ENCODE measurements at regions not wholly inside any gene's neighbourhood (a gene's known extent, or its start where the extent isn't known, plus 50 kb on each side); places are given as distances from the start of the nearest gene placed in this dataset.

DNA sequence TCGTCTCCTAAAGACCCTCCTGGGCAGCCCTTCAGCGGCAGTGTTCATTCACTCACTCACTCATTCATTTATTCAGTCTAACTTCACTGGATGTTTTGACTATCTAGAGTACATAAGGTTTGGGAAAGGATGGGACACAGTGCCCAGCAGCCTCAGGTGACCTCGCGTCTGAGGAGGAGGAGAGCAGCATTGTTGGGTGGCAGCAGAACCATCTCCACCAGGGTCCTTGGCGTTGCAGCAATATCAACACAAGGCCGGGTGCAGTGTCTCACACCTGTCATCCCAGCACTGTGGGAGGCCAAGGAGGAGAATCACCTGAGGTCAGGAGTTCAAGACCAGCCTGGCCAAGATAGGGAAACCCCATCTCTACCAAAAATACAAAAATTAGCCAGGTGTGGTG, 408.0 kb downstream of the BRD1 start:
- Histone ChIP-seq H3K4me1 (ENCODE audit: insufficient read depth, poor library complexity, severe bottlenecking) (no peaks in the 10 kb centered on the region), H3K27me3 (ENCODE audit: insufficient read depth, poor library complexity, severe bottlenecking) (no peaks in the 10 kb centered on the region)
- ATAC-seq (ENCODE audit: low read depth) = no peak

DNA sequence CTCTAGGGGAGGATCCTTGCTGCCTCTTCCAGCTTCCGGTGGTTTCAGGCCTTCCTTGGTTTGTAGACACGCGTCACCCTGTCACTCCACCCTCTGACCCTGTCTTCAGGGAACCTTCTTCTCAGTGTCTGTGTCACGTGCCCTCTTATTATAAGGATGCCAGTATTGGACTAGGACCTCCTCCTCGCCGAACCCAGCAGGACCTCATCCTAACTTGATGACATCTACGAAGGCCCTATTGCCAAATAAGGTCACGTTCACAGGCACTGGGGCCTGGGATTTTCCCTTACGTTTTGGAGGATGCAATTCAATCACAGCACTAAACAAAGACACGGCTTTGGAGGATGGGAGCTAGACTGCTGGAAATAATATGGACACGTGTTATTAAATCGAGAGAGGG, 408.7 kb downstream of the BRD1 start:
- no peak for ATAC-seq (ENCODE audit: low read depth)
- no peak overlapping the region for H3K4me3 ChIP-seq (ENCODE audit: severe bottlenecking)

More for the DNA sequence above, 408.0 kb downstream of the BRD1 start:
- Histone ChIP-seq H3K9me3 (ENCODE audit: severe bottlenecking) (no peaks in the 10 kb centered on the region), H3K4me3 (ENCODE audit: severe bottlenecking) (no peak overlapping the region), H3K27ac (ENCODE audit: poor library complexity, severe bottlenecking) (no peak overlapping the region), H3K36me3 (ENCODE audit: low read depth) (no peaks in the 10 kb centered on the region)
- DNase-seq (ENCODE audit: low spot score) = no peak
- TF ChIP-seq, protein P1, sequence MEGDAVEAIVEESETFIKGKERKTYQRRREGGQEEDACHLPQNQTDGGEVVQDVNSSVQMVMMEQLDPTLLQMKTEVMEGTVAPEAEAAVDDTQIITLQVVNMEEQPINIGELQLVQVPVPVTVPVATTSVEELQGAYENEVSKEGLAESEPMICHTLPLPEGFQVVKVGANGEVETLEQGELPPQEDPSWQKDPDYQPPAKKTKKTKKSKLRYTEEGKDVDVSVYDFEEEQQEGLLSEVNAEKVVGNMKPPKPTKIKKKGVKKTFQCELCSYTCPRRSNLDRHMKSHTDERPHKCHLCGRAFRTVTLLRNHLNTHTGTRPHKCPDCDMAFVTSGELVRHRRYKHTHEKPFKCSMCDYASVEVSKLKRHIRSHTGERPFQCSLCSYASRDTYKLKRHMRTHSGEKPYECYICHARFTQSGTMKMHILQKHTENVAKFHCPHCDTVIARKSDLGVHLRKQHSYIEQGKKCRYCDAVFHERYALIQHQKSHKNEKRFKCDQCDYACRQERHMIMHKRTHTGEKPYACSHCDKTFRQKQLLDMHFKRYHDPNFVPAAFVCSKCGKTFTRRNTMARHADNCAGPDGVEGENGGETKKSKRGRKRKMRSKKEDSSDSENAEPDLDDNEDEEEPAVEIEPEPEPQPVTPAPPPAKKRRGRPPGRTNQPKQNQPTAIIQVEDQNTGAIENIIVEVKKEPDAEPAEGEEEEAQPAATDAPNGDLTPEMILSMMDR (IDR thresholded peaks at IDR 0.05; ENCODE audit: poor library complexity, severe bottlenecking) = no peak

DNA sequence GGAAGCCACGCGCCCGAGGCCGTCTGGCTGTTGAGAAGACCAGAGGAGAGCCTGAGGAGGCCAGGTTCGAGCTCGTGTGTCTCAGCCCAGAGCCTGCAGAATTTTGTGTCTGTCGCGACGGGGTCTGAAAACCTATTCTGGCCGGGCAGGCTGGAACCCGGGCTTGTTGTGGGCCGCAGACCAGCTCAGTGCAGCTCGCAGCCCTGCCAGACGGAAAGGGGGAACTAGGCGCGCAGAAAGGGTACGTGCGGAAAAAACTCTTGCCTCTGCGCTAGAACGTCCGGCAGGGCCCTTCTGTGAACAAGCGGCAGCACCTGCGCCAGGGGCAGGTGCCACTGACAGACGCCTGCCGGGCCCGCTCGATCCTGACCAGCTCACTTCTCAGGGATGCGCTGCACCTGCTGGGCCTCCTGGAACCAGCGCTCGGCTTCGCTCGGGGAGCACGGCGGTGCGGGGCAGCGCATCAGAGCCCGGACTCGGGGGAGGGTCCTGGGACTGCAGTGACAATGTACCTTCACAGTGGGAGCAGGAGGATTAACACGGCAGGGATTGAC, 409.3 kb downstream of the BRD1 start:
- H3K9me3 ChIP-seq (ENCODE audit: severe bottlenecking) = no peaks in the 10 kb centered on the region
- DNase-seq (ENCODE audit: low spot score) (no peak), ATAC-seq (ENCODE audit: low read depth) (no peak)
- H3K27ac ChIP-seq (ENCODE audit: poor library complexity, severe bottlenecking) = no peak overlapping the region
- TF ChIP-seq, protein P1 (IDR thresholded peaks at IDR 0.05; ENCODE audit: poor library complexity, severe bottlenecking) = no peak
- H3K27me3 ChIP-seq (ENCODE audit: insufficient read depth, poor library complexity, severe bottlenecking) = no peaks in the 10 kb centered on the region
- no peak overlapping the region for H3K4me3 ChIP-seq (ENCODE audit: severe bottlenecking)
- H3K36me3 ChIP-seq (ENCODE audit: low read depth) = no peaks in the 10 kb centered on the region
- H3K4me1 ChIP-seq (ENCODE audit: insufficient read depth, poor library complexity, severe bottlenecking) = no peaks in the 10 kb centered on the region

More for the DNA sequence above, 408.7 kb downstream of the BRD1 start:
- TF ChIP-seq, protein P1 (IDR thresholded peaks at IDR 0.05; ENCODE audit: poor library complexity, severe bottlenecking) = no peak
- H3K4me1 ChIP-seq (ENCODE audit: insufficient read depth, poor library complexity, severe bottlenecking) = no peaks in the 10 kb centered on the region
- no peaks in the 10 kb centered on the region for H3K27me3 ChIP-seq (ENCODE audit: insufficient read depth, poor library complexity, severe bottlenecking)
- DNase-seq (ENCODE audit: low spot score) = no peak
- H3K27ac ChIP-seq (ENCODE audit: poor library complexity, severe bottlenecking) = no peak overlapping the region
- no peaks in the 10 kb centered on the region for H3K36me3 ChIP-seq (ENCODE audit: low read depth)
- no peaks in the 10 kb centered on the region for H3K9me3 ChIP-seq (ENCODE audit: severe bottlenecking)

DNA sequence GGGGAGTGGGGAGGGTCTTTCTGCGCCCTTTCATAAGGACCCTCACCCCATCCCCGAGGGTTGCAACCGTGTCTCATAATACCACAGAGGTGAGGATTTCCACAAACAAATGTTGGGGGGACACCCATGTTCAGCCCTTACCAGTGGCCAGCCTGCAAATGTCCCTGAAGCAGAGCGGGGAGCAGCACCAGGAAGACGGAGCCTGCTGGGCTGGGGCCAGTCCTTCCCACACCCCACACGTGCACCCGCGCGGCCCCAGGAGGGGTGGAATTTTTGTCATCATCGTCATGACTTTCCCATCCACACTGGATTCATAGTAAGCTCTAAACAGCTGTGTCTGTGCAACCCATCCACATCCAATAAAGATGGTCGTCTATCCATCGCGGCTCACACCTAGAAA, 409.8 kb downstream of the BRD1 start:
- no peak for DNase-seq (ENCODE audit: low spot score)
- Histone ChIP-seq H3K27ac (ENCODE audit: poor library complexity, severe bottlenecking) (no peak overlapping the region), H3K36me3 (ENCODE audit: low read depth) (no peaks in the 10 kb centered on the region), H3K27me3 (ENCODE audit: insufficient read depth, poor library complexity, severe bottlenecking) (no peaks in the 10 kb centered on the region), H3K9me3 (ENCODE audit: severe bottlenecking) (no peaks in the 10 kb centered on the region), H3K4me3 (ENCODE audit: severe bottlenecking) (no peak overlapping the region), H3K4me1 (ENCODE audit: insufficient read depth, poor library complexity, severe bottlenecking) (no peaks in the 10 kb centered on the region)
- TF ChIP-seq, protein P1 (IDR thresholded peaks at IDR 0.05; ENCODE audit: poor library complexity, severe bottlenecking) = no peak
- ATAC-seq (ENCODE audit: low read depth) = no peak

DNA sequence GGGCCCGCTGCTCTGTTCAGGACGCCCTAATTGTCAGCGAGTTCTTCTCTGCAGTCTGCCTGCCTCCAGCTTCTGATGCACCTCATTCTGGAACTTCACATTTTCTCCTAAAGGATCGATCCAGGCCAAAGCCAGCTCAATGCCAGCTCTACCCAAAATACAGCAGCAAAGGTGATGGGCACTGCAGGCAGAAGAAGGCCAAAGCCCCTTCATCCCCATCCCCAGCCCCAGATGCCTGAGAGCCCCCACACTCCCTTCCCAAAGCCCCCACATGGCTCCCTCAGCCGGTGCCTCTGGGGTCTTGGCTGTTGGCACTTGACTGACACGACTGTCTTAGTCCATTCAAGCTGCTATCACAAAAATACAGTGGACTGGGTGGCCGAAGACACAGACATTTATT, 410.3 kb downstream of the BRD1 start:
- H3K4me3 ChIP-seq (ENCODE audit: severe bottlenecking) = no peak overlapping the region
- H3K4me1 ChIP-seq (ENCODE audit: insufficient read depth, poor library complexity, severe bottlenecking) = no peaks in the 10 kb centered on the region
- DNase-seq (ENCODE audit: low spot score) = no peak
- TF ChIP-seq, protein P1 (IDR thresholded peaks at IDR 0.05; ENCODE audit: poor library complexity, severe bottlenecking) = no peak
- no peaks in the 10 kb centered on the region for H3K27me3 ChIP-seq (ENCODE audit: insufficient read depth, poor library complexity, severe bottlenecking)
- H3K27ac ChIP-seq (ENCODE audit: poor library complexity, severe bottlenecking) = no peak overlapping the region
- no peaks in the 10 kb centered on the region for H3K36me3 ChIP-seq (ENCODE audit: low read depth)
- H3K9me3 ChIP-seq (ENCODE audit: severe bottlenecking) = no peaks in the 10 kb centered on the region
- ATAC-seq (ENCODE audit: low read depth) = no peak
